GM18517 (cell line): ENCODE measurements at regions not wholly inside any gene's neighbourhood (a gene's known extent, or its start where the extent isn't known, plus 50 kb on each side); places are given as distances from the start of the nearest gene placed in this dataset.
"Not testable (repeated sequence)": the region's sequence is repeated elsewhere in the genome, so short reads cannot be mapped to it uniquely, and the experiment has no call there.

Source experiments
- ATAC-seq: cut with Tn5 transposase; IDR thresholded peaks from one replicate; pipeline ENCODE4 v1.9.1; 2021; ENCODE audit warnings: mild to moderate bottlenecking, moderate library complexity; ENCODE audit not compliant: unreplicated experiment

DNA sequence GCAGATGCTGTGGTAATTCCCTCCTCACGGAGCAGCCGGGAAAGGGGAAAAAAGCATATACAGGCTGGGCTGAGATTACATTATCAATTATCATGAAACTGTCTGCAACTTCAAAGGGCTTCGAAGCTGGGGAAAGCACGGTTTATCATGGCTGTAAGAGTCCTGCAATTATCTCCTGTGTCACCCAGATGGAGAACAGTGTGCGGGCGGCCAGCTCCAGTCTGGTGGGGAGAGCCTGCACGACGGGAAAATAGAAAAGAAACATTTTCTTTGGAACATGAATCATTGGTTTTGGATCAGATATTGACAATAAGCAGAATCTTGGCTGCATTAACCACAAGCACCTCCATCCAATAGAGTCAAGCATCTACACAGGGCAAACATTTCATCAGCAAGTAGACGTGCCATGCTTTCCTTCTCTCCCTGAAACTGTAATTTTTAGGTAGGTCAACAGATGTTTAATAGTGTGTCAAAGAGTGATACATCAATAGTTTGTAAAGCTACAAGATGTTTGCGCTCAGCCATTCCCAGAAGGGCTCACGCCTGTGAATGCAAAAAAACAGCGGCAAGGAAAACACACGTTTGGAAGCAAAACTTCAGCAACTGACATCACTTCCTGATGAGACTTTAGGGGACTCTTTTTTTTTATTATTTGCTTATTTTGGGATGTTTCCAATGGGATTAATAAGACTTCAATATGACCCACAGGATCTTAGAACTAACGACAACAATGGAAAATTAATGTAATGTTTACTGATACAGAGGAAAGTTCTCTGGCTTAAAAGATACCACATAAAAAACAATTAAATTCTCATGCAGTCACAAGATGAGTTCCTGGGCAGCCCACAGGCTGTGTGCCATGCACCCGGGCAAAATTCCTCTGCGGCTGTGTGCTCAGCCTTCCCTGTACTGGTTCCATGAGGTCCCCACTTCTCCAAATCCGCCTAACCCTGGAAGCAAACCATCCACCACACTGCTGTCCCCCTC, 111.0 kb upstream of the SALL3 start:
- ATAC-seq = no peak

DNA sequence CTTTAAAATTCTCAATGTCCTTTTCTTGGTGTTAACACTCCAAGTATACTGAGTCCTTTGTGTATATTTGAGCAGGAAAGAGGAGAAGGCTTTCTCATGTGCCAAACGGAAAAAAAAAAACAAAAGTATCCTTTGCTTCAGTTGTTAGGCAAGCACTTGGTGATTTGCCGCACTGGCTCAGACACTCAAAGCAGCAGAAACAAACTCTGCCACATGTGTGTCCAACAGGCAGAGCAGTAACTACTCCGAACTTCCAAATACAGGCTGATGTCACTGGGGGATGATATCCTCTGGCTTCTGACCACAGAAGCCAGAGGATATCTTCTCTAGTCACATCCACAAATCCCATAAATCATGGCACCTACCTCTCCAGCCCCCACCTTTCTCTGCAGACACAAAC, 108.0 kb upstream of the SALL3 start:
- no peak for ATAC-seq

DNA sequence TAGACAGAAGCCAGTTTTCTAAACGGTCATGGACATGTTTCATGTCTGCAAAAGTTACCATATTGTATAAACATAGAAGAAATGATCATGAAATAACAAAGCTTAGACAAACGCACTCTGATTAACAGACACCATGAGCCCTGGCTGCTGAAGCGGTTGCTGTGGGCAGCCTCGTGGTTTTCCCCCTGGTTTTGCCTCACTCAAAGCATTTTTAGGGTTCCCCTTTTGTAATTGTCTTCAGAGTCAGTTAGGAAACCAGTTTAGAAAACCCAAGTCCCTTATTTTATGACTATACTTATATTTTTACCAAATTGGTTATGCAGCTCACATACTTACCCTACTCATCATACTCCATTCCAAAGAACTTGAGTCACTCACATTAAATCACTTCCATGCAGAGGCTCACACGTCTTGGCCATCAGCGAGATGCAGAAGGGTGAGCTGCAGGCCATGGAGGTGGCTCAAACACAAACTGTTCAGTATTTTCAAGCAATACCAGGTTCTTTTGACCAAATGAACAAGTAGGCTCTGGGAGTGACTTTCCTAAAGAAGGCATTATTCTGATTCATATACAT, 105.6 kb upstream of the SALL3 start:
- no peak for ATAC-seq

DNA sequence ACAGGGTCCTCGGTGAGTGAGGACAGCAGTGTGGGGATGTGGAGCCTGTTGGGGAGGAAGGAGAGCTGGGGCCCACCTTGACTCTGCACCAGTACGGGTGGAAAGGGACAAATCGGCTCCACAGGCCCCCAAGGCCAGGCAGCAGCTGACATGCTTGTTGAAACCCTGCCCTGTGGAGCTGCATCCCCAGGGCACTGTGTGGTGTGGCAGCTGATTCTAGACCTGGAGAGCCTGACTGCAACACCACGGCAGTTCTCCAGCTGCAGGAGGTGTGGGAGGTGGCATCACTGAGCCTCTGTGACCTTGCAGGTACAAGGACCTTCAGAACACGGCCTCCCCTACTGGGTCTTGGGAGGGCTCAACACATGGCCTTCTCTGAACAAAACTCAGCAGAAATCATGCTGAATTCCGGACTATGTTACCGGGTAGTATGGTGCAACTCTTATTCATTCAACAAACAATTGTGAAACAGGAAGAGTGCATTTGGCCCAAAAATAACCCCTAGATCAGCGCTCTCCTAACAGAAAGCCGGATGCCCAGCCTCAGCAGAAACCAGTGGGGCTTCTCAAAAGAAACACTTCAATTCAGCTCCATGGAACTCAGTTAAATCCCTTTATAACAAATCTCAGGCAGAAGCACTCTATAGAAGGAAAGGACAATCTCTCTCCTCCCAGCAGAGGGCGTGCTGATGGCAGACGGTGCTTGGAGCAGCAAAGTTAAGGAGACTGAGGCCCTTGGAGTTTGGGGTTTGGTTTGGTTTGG, 104.4 kb upstream of the SALL3 start:
- no peak for ATAC-seq

DNA sequence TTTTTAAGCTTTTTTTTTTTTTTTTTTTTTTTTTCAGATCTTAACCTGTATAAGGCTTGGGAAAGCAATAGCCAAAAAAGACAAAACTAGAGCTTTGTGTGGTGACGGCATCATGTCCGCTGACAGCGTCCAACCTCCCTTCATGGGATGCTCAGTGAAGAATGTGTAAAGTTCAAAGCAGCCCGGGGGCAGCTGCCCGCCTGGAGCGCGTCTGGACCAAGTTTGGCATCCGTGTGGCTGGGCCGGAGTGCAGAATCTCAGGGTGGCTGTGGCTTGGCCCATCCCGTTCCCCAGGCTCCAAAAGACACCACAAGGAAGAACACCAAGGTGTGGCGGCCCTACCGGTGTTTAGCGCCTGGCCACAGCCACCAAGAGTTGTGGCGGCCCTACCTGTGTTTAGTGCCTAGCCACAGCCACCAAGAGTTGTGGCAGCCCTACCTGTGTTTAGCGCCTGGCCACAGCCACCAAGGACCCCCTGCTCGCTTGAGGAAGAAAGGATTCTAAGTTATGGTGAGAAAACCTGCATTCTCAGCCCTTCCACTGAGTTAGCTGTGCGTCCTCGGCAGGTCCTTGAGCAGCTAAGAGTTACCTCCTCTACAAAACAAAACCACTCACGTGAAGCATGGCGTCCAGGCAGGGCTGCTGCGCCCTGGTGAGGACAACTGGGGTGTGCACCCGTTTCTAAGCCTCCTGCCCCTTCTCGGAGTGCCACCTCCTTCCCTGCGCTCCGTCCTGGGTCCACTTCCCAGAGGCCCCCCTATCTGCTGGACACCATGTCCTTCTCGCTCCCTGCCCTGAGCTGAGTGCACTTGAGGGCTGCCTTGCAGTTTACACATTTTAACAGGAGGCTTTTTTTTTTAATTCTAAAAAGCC, 103.6 kb upstream of the SALL3 start:
- ATAC-seq = no peak

DNA sequence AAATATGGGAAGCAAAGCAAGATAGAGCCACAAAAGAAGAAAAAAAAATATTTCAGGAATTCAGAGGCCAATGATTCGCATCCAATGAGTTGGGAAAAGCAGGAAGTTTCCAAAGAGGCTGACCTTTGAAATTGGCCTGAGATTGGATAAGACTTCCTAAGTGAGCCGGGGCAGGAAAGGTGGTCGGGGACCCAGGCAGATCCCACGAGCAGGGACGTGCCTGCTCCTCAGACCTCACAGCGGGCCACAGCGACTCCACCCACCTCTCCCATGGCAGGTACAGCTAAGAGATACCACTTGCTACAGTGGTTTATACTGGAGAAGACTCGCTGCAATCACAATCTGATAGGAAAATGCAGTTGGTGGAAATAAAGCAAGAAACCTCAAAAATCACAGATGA, 102.8 kb upstream of the SALL3 start:
- no peak for ATAC-seq

DNA sequence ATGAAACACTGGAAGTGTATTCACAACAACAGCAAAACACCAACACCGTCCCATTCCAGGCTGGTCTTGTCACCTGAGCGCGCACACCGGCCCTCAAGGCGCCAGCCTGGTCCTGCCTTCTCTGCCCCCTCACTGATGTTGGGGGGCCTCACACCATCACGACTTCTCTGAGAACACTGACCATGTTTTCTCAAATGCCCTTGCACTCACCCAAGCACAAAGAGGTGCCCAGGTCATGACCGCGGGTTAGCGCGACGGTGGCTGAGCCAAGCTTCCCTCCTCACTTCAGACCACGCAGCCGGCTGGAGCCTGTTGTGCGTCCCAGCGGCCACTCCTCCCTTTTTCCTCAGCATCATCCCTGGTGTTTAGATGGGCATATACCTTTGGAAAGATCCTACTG, 101.3 kb upstream of the SALL3 start:
- no peak for ATAC-seq

DNA sequence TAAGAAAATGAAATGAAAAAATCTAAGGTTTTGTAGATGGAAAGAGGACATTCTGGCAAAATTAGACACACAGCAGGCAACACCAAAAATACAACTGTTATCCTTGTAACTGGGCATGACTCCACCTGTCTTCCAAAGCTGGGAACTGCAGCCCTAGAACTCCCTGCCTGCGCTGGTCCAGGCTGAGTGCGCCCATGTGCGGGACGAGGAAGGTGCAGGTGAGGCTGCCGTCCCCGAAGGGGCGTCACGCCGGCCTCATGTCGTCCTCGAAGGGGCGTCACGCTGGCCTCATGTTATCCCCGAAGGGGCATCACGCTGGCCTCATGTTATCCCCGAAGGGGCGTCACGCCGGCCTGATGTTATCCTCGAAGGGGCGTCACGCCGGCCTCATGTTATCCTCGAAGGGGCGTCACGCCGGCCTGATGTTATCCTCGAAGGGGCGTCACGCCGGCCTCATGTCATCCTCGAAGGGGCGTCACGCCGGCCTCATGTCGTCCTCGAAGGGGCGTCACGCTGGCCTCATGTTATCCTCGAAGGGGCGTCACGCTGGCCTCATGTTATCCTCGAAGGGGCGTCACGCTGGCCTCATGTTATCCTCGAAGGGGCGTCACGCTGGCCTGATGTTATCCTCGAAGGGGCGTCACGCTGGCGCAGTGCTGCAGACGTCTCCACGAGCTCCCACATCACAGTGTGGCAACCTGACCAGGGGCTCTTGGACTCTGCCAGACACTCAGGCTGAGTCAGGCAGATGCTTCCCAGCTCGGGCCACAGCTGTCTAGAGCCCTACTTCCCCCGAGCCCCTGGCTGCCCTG, 100.3 kb upstream of the SALL3 start:
- not testable (repeated sequence) for ATAC-seq

DNA sequence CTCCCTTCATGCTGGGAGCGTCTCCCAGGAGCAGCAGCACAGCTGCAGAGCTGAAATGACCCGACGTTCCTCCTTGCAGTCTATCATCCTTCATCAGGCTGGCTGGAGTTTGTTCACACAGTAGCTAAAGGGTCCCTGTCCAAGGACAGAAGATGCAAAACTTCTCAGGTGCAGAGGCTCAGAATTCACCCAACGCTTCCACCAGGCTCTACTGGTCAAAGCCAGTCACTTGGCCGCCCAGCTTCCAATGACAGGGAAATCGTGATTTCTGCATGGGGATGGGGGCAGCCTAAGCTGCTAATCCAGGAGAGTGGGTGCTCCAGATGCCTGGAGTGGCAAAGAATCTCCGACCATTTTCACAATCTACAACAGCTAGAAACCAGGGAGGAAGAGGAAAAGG, 97.0 kb upstream of the SALL3 start:
- ATAC-seq = no peak

DNA sequence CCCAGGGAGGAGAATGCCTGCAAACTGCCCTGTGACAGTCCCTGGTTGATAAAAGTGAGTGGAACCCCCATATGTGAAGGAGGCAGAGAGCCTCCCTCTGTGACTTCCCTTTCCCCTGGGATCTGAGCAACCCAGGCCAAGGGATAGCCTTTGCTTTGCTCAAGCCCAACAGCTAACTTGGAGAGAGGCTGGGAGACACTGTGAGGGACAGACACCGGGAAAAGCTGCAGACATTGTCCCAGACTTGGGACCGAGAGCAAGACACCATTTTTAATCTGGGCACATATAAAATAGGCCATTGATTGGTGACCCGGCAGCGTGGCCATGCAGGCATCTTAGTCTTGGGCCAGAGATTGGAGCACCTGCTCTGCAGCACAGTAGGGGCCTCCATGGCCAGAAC, 96.1 kb upstream of the SALL3 start:
- no peak for ATAC-seq

DNA sequence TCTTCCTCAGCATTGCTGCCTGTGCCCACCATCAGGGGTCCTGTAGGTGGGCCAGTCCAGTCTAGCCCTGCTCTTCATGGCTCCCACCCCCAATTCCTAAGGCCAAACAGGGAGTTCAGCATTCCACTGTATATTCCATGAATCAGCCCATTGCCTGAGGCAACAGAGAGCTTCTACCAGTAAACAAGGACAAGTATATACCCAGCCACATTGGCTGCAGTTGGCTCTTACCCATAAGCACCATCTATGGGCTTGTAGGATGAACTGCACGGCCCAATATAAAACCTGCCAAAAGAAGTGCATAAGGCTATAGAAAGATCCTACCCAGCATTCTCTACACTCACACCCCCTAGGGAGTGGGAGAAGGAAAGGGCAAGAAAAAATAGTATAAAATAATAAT, 95.1 kb upstream of the SALL3 start:
- ATAC-seq = no peak

DNA sequence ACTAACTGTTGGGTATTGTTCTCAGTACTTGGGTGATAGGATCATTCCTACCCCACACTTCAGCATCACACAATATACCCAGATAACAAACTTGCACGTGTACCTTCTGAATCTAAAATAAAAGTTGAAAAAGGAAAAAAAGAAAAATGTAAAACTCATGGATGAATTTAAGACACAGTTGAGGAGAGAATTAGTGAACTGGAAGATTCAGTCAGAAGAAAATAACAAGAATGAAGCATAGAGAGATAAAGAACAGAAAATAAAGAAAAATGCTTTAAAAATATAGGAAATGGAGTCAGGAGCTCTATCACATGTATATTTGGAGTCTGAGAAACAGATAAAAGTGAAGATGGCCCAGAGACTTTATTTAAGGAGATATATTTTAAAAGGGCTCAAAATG, 90.4 kb upstream of the SALL3 start:
- no peak for ATAC-seq

DNA sequence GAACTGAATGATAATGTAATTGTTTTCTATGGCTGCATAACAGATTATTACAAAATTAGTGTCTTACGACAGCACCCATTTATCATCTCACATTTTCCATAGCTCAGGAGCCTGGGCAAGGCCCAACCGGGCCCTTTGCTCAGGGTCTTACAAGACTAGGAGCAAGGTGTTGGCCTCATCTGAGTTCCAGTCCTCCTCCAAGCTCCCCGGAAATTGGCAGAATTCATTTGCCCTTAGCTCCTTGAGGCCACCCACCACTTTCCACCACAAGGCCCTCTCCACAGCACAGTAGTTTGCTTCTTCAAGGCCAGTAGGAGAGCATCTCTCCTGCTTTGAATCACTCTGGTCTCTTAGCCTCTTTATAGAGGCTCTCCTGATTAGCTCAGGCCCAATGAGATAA, 89.2 kb upstream of the SALL3 start:
- ATAC-seq = no peak

DNA sequence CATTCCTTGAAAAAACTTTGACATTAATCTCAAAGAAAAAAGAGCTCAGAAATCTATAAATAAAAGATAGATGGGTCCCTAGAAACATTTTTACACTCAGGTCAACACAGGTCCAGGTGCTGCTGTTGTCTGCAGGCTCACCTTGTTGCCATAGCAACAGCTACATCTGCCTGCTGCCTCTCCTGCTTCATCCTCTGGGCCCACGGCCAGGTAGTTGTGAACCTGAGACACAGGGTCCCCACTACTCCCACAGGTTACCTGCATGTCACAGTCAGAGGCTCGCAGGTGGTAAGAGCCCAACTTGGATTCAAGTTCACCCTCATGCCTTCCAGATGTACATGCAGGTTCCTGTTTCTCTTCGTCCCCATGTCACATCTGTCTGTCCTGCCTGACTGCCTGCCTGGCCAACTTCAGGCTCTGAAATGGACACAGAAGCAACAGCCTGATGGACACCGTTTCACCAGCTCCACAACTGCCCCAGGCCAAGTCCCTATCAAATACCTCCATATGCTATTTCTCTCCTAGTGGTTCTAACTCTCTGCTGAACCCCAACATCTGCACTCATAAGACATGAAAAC, 88.3 kb upstream of the SALL3 start:
- no peak for ATAC-seq

DNA sequence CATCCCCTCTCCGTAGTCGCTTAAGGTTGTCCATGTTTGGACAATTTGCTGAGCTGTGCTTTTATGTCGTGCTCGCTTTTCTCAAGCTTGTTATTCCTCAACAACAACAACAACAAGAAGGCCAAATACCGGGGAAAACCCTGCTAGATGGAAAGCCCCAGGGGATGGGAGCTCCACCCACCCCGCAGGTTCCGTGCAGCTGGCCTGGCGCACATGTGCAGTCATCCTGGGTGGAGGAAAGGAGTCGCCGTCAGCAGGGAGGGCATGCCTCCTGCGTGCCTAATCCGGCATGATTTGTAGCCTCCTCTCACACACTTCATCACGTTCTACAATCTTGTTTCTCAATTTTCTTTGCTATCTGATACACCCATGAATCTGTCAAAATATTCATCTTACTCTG, 87.4 kb upstream of the SALL3 start:
- ATAC-seq = no peak

DNA sequence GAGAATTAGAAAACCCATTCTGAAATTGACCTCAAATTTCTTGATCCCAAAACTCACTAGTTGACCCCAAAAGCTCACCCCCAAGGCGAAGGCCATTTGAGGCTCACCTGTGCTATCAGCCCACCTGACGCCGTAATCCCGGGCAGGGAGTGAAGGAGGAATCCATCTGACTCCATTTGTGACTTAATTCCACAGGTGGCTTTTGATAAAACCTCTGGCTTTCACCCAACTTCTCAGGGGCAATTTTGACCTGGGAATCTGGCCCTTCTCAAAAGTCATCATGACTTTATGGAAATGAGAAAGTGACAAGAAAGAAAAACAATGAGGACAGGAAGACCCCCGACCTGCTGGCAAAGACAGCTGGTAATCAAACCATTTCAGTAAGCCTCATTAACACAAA, 86.9 kb upstream of the SALL3 start:
- ATAC-seq = no peak

DNA sequence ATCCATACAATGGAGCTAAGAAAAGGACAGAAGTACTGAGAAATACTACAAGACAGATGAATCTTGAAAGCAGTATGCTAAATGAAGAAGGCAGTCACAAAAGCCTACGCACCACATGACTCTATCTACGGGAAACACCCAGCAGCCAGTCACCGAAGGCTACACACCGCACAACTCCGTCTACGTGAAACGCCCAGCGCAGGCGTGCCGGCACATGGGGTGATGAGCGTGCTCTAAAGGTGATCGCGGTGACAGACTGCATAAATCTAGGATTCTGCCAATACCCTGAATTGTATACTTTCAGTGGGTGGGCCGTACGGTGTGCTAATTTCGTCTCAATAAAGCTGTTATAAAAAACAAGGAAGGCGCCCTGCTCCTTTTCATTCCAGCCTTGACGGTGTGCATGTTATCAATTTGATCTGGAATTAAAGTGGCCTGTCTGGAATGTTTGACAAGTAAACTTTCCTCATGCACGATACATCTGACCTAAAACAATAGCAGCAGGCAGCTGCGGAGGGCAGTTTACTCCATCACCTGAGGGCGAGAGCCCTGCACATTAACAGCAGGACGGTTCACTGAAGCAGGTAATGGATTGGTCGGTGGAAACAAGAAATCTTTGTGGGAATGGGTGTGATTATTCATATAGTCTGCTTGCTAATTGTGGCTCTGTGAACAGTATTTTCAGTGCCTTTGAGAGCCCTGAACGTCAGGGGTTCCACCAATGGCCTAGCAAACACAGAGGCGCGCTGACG, 86.2 kb upstream of the SALL3 start:
- no peak for ATAC-seq

DNA sequence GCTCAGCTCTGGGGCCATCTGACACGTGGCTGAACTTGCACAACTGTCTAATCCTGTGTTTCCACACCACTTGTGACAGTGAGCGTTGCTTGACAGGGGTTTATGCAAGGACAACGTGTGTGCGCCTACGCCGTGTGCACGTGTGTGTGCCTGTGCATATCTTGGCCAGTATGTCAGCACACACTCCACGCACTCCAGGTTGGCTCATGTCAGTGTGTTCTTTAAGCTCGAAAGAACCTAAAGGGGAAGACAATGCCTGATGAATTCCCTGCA, 85.6 kb upstream of the SALL3 start:
- no peak for ATAC-seq
